Activated T-helper 1 cell treated with Interleukin-2 at 50 U/mL for 16 hours (primary cell): ENCODE measurements at regions not wholly inside any gene's neighbourhood (a gene's known extent, or its start where the extent isn't known, plus 50 kb on each side); places are given as distances from the start of the nearest gene placed in this dataset.

Experiments used
- DNase-seq: peaks from one replicate; pipeline ENCODE4 v3.0.0-alpha.2; 2020; ENCODE audit warnings: low read depth

GRCh38 chr6:53413326-53413725 lies 64.6 kb upstream of the ELOVL5 start:
- no peak for DNase-seq

GRCh38 chr6:53412751-53413150 lies 64.0 kb upstream of the ELOVL5 start:
- no peak for DNase-seq

GRCh38 chr6:53412021-53412715 lies 63.4 kb upstream of the ELOVL5 start:
- DNase-seq = no peak

- DNase-seq = no peak
Observed at GRCh38 chr6:53411451-53411850, 62.7 kb upstream of the ELOVL5 start.

GRCh38 chr6:53410508-53411258 lies 61.9 kb upstream of the ELOVL5 start:
- DNase-seq = peak; percentile 35

- no peak for DNase-seq
Observed at GRCh38 chr6:53408826-53409225, 60.1 kb upstream of the ELOVL5 start.

- DNase-seq = no peak
Observed at GRCh38 chr6:53399027-53399344, 50.2 kb upstream of the ELOVL5 start.

- DNase-seq = no peak
Observed at GRCh38 chr6:53398247-53399026, 49.7 kb upstream of the ELOVL5 start.
